Transverse colon (tissue), 4 donors: ENCODE measurements at regions not wholly inside any gene's neighbourhood (a gene's known extent, or its start where the extent isn't known, plus 50 kb on each side); places are given as distances from the start of the nearest gene placed in this dataset.
A peak's percentile ranks its signal among the peaks of the same experiment; 100 is the strongest.

Experiments
- DNase-seq: peaks from one replicate; pipeline ENCODE4 v3.0.0-alpha.2; 2019
- H3K27ac ChIP-seq, 4 donors: fragments of 200-600 bp; sonication (generic); 2 replicates each; pipeline ENCODE4 v1.5.1; 2016 to 2018; ENCODE audit warnings: inconsistent platforms in 4 of 4
- H3K27me3 ChIP-seq: fragments of 200-600 bp; sonication (generic); 2 replicates; pipeline ENCODE4 v1.5.1; 2017; ENCODE audit warnings: inconsistent platforms
- H3K36me3 ChIP-seq, 4 donors: fragments of 200-600 bp; sonication (generic); 2 replicates each; pipeline ENCODE4 v1.5.1; 2017 to 2019; ENCODE audit warnings: inconsistent platforms in 4 of 4
- H3K4me1 ChIP-seq, 4 donors: fragments of 200-600 bp; sonication (generic); 2 replicates each; pipeline ENCODE4 v1.5.1; 2017 to 2020; ENCODE audit warnings: inconsistent platforms in 4 of 4
- H3K4me3 ChIP-seq, 4 donors: fragments of 200-600 bp; sonication (generic); 1 replicate in 1 of 4; 2 replicates in 3 of 4; pipeline versions ENCODE4 v1.5.1 to v1.6.1; 2017 to 2019; ENCODE audit warnings: inconsistent platforms in 4 of 4
- H3K9me3 ChIP-seq, 2 donors: fragments of 200-600 bp; sonication (generic); 2 replicates each; pipeline ENCODE4 v1.5.1; 2017 to 2019; ENCODE audit warnings: inconsistent platforms in 2 of 2
- EP300 ChIP-seq: sonication (generic); formaldehyde crosslinking; IDR thresholded peaks from one replicate; pipeline ENCODE4 v1.6.1; 2017; ENCODE audit warnings: antibody characterized with exemption, low read depth
- POLR2A ChIP-seq: fragments of 450-650 bp; IDR thresholded peaks from one replicate; pipeline ENCODE4 v1.6.1; 2016; ENCODE audit warnings: antibody characterized with exemption, mild to moderate bottlenecking, moderate library complexity
- POLR2AphosphoS5 ChIP-seq, 3 donors: sonication (generic); formaldehyde crosslinking; IDR thresholded peaks; one replicate each; pipeline ENCODE4 v1.6.1; 2016; ENCODE audit warnings: antibody characterized with exemption in 3 of 3
- WGBS, 2 donors: methylation state at CpG; one replicate each; pipeline ENCODE4 v1.1.5; 2018; ENCODE audit warnings: low coverage in 1 of 2; 5-methylcytosine and 5-hydroxymethylcytosine counted together
- in situ Hi-C, 4 donors: fragments of 200-750 bp; cut with MboI; loops; one replicate each; pipeline versions ENCODE4 v1.15.0 to v1.15.1; 2017; ENCODE audit warnings: low sequenced_read_pairs in 3 of 4, low pct_ligation_motif_present in 1 of 4, low pct_unique_long_range_greater_than_20kb in 1 of 4
- intact Hi-C: fragments of 100-400 bp; cut with DNase I; formaldehyde crosslinking; loops from one replicate; pipeline ENCODE4 v1.15.1; 2023; ENCODE audit warnings: low total_unique reads
- TF ChIP-seq, protein P1 (sequence below), 5 experiments: fragments of 200-600 bp in 3 of 5; fragments of 450-650 bp in 2 of 5; sonication (generic) in 3 of 5; IDR thresholded peaks; 1 replicate in 2 of 5; 2 replicates in 3 of 5; pipeline ENCODE4 v1.5.1; 2016 to 2017; ENCODE audit warnings: antibody characterized with exemption in 5 of 5, inconsistent platforms in 3 of 5, mild to moderate bottlenecking in 2 of 5, moderate library complexity in 1 of 5

DNA sequence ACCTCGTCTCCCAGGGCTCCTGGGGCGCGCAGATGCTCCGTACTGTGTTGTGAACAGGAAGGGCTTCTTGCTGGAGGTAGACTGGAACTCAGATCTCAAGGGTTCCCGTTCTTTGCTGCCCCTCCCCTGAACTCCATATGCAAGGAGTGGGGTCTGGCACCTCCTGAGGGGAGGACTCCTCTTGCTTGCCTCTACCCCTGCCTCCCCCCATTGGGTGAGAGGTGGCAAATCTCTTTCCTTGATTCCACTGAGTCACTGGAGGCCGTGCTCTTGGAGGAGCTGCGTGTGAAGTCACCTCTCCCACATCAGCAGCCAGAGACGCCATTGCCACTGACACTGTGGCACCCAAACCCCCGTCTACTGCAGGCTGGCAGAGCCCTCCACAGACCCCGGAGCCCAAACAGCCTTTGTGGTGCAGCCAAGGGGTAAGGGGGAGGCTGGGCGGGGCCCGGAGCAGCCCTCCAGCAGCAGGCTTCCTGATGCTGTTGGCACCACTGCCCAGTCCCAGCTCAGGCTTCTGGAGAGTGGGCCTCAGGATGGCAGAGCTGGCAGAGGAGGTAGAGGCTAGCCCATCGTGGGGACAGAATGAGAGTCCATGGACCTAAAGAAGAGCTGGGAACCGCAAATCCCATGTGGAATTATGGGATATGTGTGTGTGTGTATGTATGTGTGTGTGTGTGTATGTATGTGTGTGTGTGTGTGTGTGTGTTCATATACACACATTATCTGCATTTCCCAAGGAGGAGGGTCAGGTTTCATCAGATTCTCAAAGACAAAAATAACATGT, 104.9 kb upstream of the RUNX3 start:
- intact Hi-C loops (no loop called here), in situ Hi-C loops (loop anchor here (10.0 to 25.0 kb wide), 4 partner anchors 98 to 190 kb away; partner anchors contain the start of gene RUNX3 (in 3 of the 4))
- peak overlapping the region in 3 of 4 donors; percentile 31 to 60 (median 33) for H3K27ac ChIP-seq
- no peak for DNase-seq
- no peaks in the 10 kb centered on the region for H3K27me3 ChIP-seq
- TF ChIP-seq EP300 (no peak), POLR2AphosphoS5 (IDR thresholded peaks at IDR 0.05) (no peak), POLR2A (no peak)
- TF ChIP-seq, protein P1, sequence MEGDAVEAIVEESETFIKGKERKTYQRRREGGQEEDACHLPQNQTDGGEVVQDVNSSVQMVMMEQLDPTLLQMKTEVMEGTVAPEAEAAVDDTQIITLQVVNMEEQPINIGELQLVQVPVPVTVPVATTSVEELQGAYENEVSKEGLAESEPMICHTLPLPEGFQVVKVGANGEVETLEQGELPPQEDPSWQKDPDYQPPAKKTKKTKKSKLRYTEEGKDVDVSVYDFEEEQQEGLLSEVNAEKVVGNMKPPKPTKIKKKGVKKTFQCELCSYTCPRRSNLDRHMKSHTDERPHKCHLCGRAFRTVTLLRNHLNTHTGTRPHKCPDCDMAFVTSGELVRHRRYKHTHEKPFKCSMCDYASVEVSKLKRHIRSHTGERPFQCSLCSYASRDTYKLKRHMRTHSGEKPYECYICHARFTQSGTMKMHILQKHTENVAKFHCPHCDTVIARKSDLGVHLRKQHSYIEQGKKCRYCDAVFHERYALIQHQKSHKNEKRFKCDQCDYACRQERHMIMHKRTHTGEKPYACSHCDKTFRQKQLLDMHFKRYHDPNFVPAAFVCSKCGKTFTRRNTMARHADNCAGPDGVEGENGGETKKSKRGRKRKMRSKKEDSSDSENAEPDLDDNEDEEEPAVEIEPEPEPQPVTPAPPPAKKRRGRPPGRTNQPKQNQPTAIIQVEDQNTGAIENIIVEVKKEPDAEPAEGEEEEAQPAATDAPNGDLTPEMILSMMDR (IDR thresholded peaks at IDR 0.05), result no peak
- H3K4me1 ChIP-seq, result peaks cover 0 to 25% (median 0%) of the 10 kb centered on the region in 4 donors
- no peak overlapping the region for H3K4me3 ChIP-seq
- H3K36me3 ChIP-seq, result no peaks in the 10 kb centered on the region
- H3K9me3 ChIP-seq, result no peaks in the 10 kb centered on the region
- WGBS, 2 donors, result 87 to 100% methylated on average over 1 to 12 of the region's 14 CpGs

DNA sequence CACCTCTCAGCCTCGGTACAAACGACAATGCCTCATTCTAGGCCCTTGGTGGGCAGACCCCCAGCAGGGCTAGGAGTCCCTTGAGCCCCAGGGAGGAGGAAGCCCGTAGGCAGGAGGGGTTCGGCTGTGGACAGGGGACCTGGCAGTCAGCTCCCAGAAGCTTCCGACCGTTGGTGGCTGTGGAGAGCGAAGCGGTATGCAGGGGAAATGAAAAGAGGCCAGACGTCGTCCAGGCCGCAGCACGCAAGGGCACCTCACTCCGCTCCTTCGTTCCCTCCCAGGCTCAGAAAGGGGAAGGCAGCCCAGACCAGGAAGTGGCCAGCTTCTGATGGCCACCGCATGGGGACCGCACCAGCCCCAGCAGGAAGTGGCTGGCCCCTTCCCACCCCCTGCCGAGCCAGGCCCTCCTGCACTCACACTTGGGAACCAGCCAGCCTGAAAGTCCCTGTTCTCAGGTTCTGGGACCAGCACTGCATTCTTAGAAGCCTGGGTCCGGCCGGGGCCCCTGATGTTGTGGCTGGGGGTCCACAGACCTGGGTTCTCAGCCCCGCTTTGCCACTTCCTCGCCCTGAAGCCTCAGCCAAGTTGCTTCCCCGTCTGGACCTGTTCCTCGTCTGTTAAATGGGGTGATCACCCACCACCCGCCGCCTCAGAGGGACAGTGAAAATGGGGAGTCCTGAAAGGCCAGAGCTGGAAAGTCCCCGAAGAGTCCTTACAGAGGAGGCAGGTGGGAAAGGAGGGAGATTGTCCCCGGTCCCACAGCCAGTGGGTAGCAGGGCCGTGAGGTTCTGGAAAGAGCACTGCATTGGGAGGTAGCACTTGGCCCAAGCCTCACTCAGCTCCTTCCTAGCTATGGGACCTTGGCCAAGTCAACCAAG, 104.0 kb upstream of the RUNX3 start:
- Histone ChIP-seq H3K36me3 (no peaks in the 10 kb centered on the region), H3K27me3 (no peaks in the 10 kb centered on the region), H3K4me3 (no peak overlapping the region), H3K27ac (peak overlapping the region; percentile 31 to 60 (median 52)), H3K9me3 (no peaks in the 10 kb centered on the region), H3K4me1 (peaks cover 0 to 32% (median 1%) of the 10 kb centered on the region in 4 donors)
- intact Hi-C loops, result no loop called here
- peak; percentile 60 for DNase-seq
- in situ Hi-C loops, result loop anchor here (10.0 to 25.0 kb wide), 4 partner anchors 97 to 189 kb away; partner anchors contain the start of gene RUNX3 (in 3 of the 4)
- TF ChIP-seq POLR2AphosphoS5 (IDR thresholded peaks at IDR 0.05), result no peak
- no peak for TF ChIP-seq POLR2A
- TF ChIP-seq, protein P1 (IDR thresholded peaks at IDR 0.05), result no peak
- 77% methylated on average over 28 of the region's 28 CpGs; no CpG with 5 or more reads in 1 of the 2 donors for WGBS, 2 donors

DNA sequence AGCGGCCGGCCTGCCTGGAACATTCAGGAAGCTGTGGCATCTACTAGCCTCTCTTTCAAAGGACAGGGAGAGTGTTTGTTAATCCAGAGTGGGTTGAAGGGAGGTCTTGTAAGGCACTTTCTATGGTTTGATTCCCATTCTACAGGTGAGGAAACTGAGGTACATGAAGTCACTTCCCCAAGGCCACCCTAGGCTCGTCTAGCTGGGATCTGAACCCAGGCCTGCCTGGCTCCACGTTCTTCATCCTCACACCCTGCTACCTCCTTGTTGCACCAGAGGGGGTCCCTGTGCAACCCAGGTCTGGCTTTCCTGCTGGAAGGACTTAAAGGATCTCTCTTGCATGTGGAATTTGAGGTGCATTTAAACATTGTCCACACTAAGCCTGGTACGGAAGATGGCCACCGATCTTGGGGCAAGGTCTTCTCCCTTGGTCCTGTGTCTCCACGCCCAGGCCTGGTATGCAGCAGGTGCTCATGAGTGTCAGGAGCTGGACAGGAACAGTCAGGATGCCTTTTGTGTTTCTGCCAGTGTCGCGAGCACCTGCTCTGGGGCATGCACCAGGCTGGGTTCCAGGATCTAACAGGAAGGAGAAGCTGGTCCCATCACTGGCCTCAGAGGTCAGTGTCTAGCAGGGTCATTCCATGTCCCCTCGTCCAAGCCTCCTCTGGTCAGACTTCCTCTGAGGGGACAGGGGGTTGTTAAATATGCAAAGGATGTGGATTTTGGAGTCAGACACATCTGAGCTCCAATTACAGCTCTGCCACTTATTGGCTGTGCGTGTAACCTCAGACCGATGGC, 103.2 kb upstream of the RUNX3 start:
- Histone ChIP-seq H3K4me3 (no peak overlapping the region), H3K9me3 (no peaks in the 10 kb centered on the region), H3K27ac (peak overlapping the region; percentile 31 to 60 (median 52)), H3K27me3 (no peaks in the 10 kb centered on the region), H3K36me3 (no peaks in the 10 kb centered on the region), H3K4me1 (peaks cover 0 to 38% (median 1%) of the 10 kb centered on the region in 4 donors)
- no peak for DNase-seq
- intact Hi-C loops, result no loop called here
- TF ChIP-seq EP300 (no peak), POLR2A (no peak), POLR2AphosphoS5 (IDR thresholded peaks at IDR 0.05) (no peak)
- TF ChIP-seq, protein P1 (IDR thresholded peaks at IDR 0.05), result no peak
- in situ Hi-C loops, result loop anchor here (10.0 to 25.0 kb wide), 4 partner anchors 96 to 188 kb away; partner anchors contain the start of gene RUNX3 (in 3 of the 4)
- WGBS, 2 donors, result 73 to 80% methylated on average over 1 to 10 of the region's 12 CpGs
